Central memory CD8-positive, alpha-beta T cell (primary cell): ENCODE measurements at regions not wholly inside any gene's neighbourhood (a gene's known extent, or its start where the extent isn't known, plus 50 kb on each side); places are given as distances from the start of the nearest gene placed in this dataset.

Experiments used
- ATAC-seq: fragments of 150-1000 bp; cut with Tn5 transposase; replicated peaks from 2 replicates; pipeline ENCODE4 v1.10.0; 2022; ENCODE audit warnings: mild to moderate bottlenecking, moderate FRiP score, moderate number of reproducible peaks; ENCODE audit not compliant: poor library complexity, severe bottlenecking; ENCODE audit errors: extremely low read depth
- DNase-seq, 2 donors: peaks; one replicate each; pipeline ENCODE4 v3.0.0; 2021; ENCODE audit warnings: low spot score in 2 of 2
- H3K27ac Mint-ChIP-seq: one replicate; pipeline ENCODE4 v1.8.0; 2022; ENCODE audit warnings: low read depth, mild to moderate bottlenecking, moderate library complexity, mixed read lengths
- H3K27me3 Mint-ChIP-seq: one replicate; pipeline ENCODE4 v1.8.0; 2022; ENCODE audit warnings: mixed read lengths
- H3K36me3 Mint-ChIP-seq: one replicate; pipeline ENCODE4 v1.8.0; 2022; ENCODE audit warnings: mild to moderate bottlenecking, moderate library complexity, mixed read lengths; ENCODE audit not compliant: insufficient read depth
- H3K4me1 Mint-ChIP-seq: one replicate; pipeline ENCODE4 v1.8.0; 2022; ENCODE audit warnings: mixed read lengths
- H3K4me3 Mint-ChIP-seq: one replicate; pipeline ENCODE4 v1.8.0; 2022; ENCODE audit warnings: mild to moderate bottlenecking, moderate library complexity, mixed read lengths
- H3K9me3 Mint-ChIP-seq: one replicate; pipeline ENCODE4 v1.8.0; 2022; ENCODE audit warnings: mixed read lengths

DNA sequence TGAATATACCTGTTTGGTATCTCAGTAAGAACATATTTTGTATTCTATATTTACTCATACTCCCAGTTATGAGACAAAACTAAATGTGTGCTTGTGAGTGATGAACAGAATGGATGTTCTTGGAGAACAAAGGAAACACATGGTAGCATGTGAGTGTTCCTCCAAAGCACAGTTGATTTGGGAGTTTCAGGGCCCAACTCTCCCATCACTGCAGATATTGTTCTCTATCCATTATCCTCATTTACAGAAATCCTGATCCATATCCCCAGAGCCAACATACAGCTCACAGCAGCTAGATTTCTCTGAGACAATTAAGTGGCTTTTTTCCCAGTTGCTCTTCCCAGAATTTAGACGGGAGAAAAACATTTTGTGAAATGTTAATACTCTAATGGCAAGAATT is 75.6 kb upstream of the MAPRE2 start:
- H3K36me3 Mint-ChIP-seq, result no peaks in the 10 kb centered on the region
- no peaks in the 10 kb centered on the region for H3K4me1 Mint-ChIP-seq
- no peak overlapping the region for H3K4me3 Mint-ChIP-seq
- DNase-seq, result no peak
- no peak overlapping the region for H3K27ac Mint-ChIP-seq
- ATAC-seq, result no peak
- no peaks in the 10 kb centered on the region for H3K9me3 Mint-ChIP-seq
- peaks cover 8% of the 10 kb centered on the region for H3K27me3 Mint-ChIP-seq

DNA sequence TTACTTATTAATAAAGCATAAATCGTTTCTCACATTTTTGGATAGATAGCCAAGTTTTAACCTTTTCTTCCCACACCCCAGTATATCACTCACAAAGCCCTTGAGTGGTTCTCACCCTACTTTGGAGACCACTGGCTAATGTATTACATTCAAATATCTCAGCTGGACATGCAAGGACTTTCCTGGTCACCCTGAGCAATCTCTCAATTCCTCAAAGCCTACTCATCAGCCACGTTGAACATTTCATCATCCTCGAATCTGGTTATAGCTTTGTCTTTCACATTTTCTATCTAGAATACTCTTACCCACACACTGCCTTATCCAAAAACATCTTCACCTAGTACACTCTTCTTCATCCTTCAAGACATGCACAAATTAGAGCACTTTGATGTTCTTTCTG is 71.1 kb upstream of the MAPRE2 start:
- H3K4me3 Mint-ChIP-seq, result no peak overlapping the region

DNA sequence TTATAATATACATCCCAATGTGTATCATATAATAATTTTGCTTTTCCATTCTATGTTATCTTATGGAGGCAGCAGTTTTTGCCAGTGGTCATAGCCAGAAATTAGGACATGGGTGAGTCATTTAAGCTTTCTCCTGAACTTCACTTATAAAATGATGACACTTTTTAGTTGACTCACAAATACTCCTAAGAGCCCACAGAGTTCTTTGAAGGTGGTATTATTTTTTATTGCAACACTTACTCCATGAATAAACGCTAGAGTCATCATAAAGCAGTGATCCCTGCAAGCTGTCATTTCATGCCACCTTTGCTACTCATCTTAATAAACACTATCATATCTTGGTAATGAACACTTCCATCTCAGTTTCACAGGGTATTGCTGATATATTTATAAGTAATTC is 69.9 kb upstream of the MAPRE2 start:
- Mint-ChIP-seq H3K4me1 (no peaks in the 10 kb centered on the region), H3K27ac (no peak overlapping the region), H3K36me3 (no peaks in the 10 kb centered on the region), H3K9me3 (no peaks in the 10 kb centered on the region), H3K27me3 (peaks cover 9% of the 10 kb centered on the region), H3K4me3 (no peak overlapping the region)
- ATAC-seq, result no peak
- DNase-seq, result no peak

More for the DNA sequence above, 71.1 kb upstream of the MAPRE2 start:
- H3K27me3 Mint-ChIP-seq, result peaks cover 9% of the 10 kb centered on the region
- no peaks in the 10 kb centered on the region for H3K36me3 Mint-ChIP-seq
- H3K27ac Mint-ChIP-seq, result no peak overlapping the region
- ATAC-seq, result no peak
- H3K4me1 Mint-ChIP-seq, result no peaks in the 10 kb centered on the region
- H3K9me3 Mint-ChIP-seq, result no peaks in the 10 kb centered on the region
- DNase-seq, result no peak

GRCh38 chr18:34972765-34973414 is 68.3 kb upstream of the MAPRE2 start:
- ATAC-seq (no peak), DNase-seq (no peak)
- Mint-ChIP-seq H3K36me3 (peaks cover 3% of the 10 kb centered on the region), H3K4me1 (peaks cover 2% of the 10 kb centered on the region), H3K27me3 (peaks cover 9% of the 10 kb centered on the region), H3K4me3 (no peak overlapping the region), H3K9me3 (no peaks in the 10 kb centered on the region), H3K27ac (no peak overlapping the region)

- peaks cover 3% of the 10 kb centered on the region for H3K36me3 Mint-ChIP-seq
- peaks cover 9% of the 10 kb centered on the region for H3K27me3 Mint-ChIP-seq
- no peaks in the 10 kb centered on the region for H3K9me3 Mint-ChIP-seq
- H3K4me3 Mint-ChIP-seq, result peak overlapping the region; percentile 90
- no peak for DNase-seq
- peaks cover 22% of the 10 kb centered on the region for H3K4me1 Mint-ChIP-seq
- ATAC-seq, result no peak
- H3K27ac Mint-ChIP-seq, result no peak overlapping the region
Measured at GRCh38 chr18:34976123-34976522, 65.1 kb upstream of the MAPRE2 start.

GRCh38 chr18:34976534-34976898 is 64.7 kb upstream of the MAPRE2 start:
- Mint-ChIP-seq H3K27me3 (peaks cover 9% of the 10 kb centered on the region), H3K36me3 (peaks cover 3% of the 10 kb centered on the region)

GRCh38 chr18:34976899-34977837 is 64.0 kb upstream of the MAPRE2 start:
- H3K27me3 Mint-ChIP-seq, result peaks cover 9% of the 10 kb centered on the region
- H3K4me3 Mint-ChIP-seq, result peak overlapping the region; percentile 90
- H3K27ac Mint-ChIP-seq, result peak overlapping the region; percentile 69
- no peaks in the 10 kb centered on the region for H3K9me3 Mint-ChIP-seq
- peaks cover 22% of the 10 kb centered on the region for H3K4me1 Mint-ChIP-seq
- peaks cover 3% of the 10 kb centered on the region for H3K36me3 Mint-ChIP-seq
- DNase-seq (peak; percentile 60 to 62), ATAC-seq (peak; percentile 74)

More at GRCh38 chr18:34976534-34976898, 64.7 kb upstream of the MAPRE2 start:
- Mint-ChIP-seq H3K27ac (no peak overlapping the region), H3K4me1 (peaks cover 22% of the 10 kb centered on the region), H3K4me3 (peak overlapping the region; percentile 90), H3K9me3 (no peaks in the 10 kb centered on the region)
- DNase-seq, result no peak
- ATAC-seq, result no peak

GRCh38 chr18:34977838-34978532 is 63.2 kb upstream of the MAPRE2 start:
- Mint-ChIP-seq H3K36me3 (peaks cover 3% of the 10 kb centered on the region), H3K9me3 (no peaks in the 10 kb centered on the region), H3K4me3 (peak overlapping the region; percentile 90), H3K27ac (peak overlapping the region; percentile 69), H3K27me3 (peaks cover 7% of the 10 kb centered on the region), H3K4me1 (peaks cover 22% of the 10 kb centered on the region)
- ATAC-seq, result peak; percentile 27
- peak in 1 of 2 donors; percentile 18 for DNase-seq

DNA sequence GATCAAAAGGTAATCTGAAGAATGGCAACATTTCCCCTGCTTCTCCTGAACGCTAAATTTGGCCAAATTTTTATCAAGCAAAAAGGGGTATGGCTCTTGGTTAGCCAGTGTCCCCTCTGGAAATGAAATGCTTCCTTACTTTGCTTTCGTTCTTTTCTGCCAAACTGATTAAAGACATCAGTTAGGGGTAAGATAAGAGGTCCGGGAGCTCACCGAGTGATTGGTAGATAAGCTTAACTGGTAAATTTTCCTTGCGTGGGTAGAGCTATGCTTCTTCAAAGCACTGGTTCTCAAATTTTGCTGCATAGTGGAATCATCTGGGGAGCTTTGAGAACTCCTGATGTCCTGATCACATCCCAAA is 62.7 kb upstream of the MAPRE2 start:
- peak overlapping the region; percentile 69 for H3K27ac Mint-ChIP-seq
- peaks cover 2% of the 10 kb centered on the region for H3K27me3 Mint-ChIP-seq
- H3K9me3 Mint-ChIP-seq, result no peaks in the 10 kb centered on the region
- peaks cover 3% of the 10 kb centered on the region for H3K36me3 Mint-ChIP-seq
- H3K4me1 Mint-ChIP-seq, result peaks cover 22% of the 10 kb centered on the region
- ATAC-seq (no peak), DNase-seq (no peak)
- H3K4me3 Mint-ChIP-seq, result peak overlapping the region; percentile 90

- peak overlapping the region; percentile 69 for H3K27ac Mint-ChIP-seq
- peak; percentile 53 for ATAC-seq
Measured at GRCh38 chr18:34978953-34979608, 62.1 kb upstream of the MAPRE2 start.

DNA sequence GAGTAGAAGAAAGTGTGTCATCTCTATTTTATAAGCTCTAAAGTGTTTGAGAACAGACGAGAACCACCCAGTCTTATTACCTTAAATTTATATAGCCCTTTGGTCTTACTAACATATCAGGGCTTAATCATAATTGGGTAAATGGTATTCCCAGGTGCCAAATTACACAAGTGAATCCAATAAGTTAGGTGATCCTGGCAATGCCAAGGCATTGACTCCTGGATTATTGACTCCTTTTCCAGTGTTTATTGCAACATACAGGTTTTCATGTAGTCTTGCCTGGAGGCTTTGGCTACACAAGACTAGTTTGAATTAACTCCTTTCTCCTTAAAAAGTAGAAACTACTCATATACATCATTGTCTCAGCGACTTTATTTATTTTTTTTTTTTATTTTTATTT is 59.7 kb upstream of the MAPRE2 start:
- Mint-ChIP-seq H3K27me3 (no peaks in the 10 kb centered on the region), H3K4me1 (peaks cover 22% of the 10 kb centered on the region), H3K9me3 (no peaks in the 10 kb centered on the region), H3K27ac (no peak overlapping the region), H3K4me3 (no peak overlapping the region), H3K36me3 (peaks cover 3% of the 10 kb centered on the region)
- no peak for ATAC-seq
- DNase-seq, result no peak

More at GRCh38 chr18:34978953-34979608, 62.1 kb upstream of the MAPRE2 start:
- Mint-ChIP-seq H3K27me3 (no peaks in the 10 kb centered on the region), H3K4me1 (peaks cover 22% of the 10 kb centered on the region), H3K9me3 (no peaks in the 10 kb centered on the region), H3K36me3 (peaks cover 3% of the 10 kb centered on the region), H3K4me3 (peak overlapping the region; percentile 90)
- DNase-seq, result peak in 1 of 2 donors; percentile 26

- no peaks in the 10 kb centered on the region for H3K27me3 Mint-ChIP-seq
- no peak overlapping the region for H3K4me3 Mint-ChIP-seq
- no peaks in the 10 kb centered on the region for H3K9me3 Mint-ChIP-seq
- DNase-seq, result no peak
- no peaks in the 10 kb centered on the region for H3K4me1 Mint-ChIP-seq
- no peak for ATAC-seq
- no peak overlapping the region for H3K27ac Mint-ChIP-seq
- peaks cover 1% of the 10 kb centered on the region for H3K36me3 Mint-ChIP-seq
Measured at GRCh38 chr18:34985963-34986362, 55.2 kb upstream of the MAPRE2 start.
